ENCODE measurements at regions not wholly inside any gene's neighbourhood (a gene's known extent, or its start where the extent isn't known, plus 50 kb on each side); places are given as distances from the start of the nearest gene placed in this dataset.

DNA sequence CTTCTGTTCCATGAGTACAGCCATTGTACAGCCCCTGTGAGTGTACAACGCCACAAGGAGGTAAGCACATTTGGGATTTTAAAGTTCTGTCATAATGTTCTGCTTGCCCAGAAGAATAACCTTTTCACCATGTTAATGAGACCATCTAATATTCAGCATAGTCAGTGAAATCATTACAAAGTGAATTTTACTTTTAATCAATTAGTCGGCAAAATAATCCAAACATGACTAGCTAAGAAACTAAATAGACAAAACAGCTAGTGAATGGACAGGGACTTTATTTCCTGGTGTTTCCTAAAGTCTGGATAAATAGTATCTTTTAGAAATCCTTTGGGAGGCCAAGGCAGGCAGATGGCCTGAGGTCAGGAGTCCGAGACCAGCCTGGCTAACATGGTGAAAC, 69.0 kb upstream of the NRSN1 start:
- POLR2A ChIA-PET: no interaction called here
- no peaks in the 10 kb centered on the region for H3K9me3 ChIP-seq (ENCODE audit: control insufficient read depth in 1 of 2, insufficient read depth in 1 of 2, low read depth in 1 of 2, low read length in 2 of 2)
- TF ChIP-seq SP1 (IDR thresholded peaks at IDR 0.05; ENCODE audit: low read depth): no peak
- no peak for TF ChIP-seq JUND (IDR thresholded peaks at IDR 0.05)
- TF ChIP-seq, protein P1, sequence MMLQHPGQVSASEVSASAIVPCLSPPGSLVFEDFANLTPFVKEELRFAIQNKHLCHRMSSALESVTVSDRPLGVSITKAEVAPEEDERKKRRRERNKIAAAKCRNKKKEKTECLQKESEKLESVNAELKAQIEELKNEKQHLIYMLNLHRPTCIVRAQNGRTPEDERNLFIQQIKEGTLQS (IDR thresholded peaks at IDR 0.05): no peak
- no peak for TF ChIP-seq FOSL1 (IDR thresholded peaks at IDR 0.05; ENCODE audit: low read depth)
- TF ChIP-seq YY1 (IDR thresholded peaks at IDR 0.05; ENCODE audit: extremely low read depth, insufficient replicate concordance, low read depth, low read length): no peak
- TF ChIP-seq, protein P2, sequence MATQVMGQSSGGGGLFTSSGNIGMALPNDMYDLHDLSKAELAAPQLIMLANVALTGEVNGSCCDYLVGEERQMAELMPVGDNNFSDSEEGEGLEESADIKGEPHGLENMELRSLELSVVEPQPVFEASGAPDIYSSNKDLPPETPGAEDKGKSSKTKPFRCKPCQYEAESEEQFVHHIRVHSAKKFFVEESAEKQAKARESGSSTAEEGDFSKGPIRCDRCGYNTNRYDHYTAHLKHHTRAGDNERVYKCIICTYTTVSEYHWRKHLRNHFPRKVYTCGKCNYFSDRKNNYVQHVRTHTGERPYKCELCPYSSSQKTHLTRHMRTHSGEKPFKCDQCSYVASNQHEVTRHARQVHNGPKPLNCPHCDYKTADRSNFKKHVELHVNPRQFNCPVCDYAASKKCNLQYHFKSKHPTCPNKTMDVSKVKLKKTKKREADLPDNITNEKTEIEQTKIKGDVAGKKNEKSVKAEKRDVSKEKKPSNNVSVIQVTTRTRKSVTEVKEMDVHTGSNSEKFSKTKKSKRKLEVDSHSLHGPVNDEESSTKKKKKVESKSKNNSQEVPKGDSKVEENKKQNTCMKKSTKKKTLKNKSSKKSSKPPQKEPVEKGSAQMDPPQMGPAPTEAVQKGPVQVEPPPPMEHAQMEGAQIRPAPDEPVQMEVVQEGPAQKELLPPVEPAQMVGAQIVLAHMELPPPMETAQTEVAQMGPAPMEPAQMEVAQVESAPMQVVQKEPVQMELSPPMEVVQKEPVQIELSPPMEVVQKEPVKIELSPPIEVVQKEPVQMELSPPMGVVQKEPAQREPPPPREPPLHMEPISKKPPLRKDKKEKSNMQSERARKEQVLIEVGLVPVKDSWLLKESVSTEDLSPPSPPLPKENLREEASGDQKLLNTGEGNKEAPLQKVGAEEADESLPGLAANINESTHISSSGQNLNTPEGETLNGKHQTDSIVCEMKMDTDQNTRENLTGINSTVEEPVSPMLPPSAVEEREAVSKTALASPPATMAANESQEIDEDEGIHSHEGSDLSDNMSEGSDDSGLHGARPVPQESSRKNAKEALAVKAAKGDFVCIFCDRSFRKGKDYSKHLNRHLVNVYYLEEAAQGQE (IDR thresholded peaks at IDR 0.05; ENCODE audit: low read depth): no peak
- no peak for TF ChIP-seq EGR1 (IDR thresholded peaks at IDR 0.05; ENCODE audit: low read depth)
- TF ChIP-seq ZNF274 (IDR thresholded peaks at IDR 0.05; ENCODE audit: low read depth, low read length): no peak
- TF ChIP-seq POLR2A (IDR thresholded peaks at IDR 0.05; ENCODE audit: borderline replicate concordance, extremely low read depth, insufficient read depth, insufficient read length): no peak
- no peak for TF ChIP-seq EZH2 (IDR thresholded peaks at IDR 0.05)
- TF ChIP-seq RAD21 (IDR thresholded peaks at IDR 0.05; ENCODE audit: low read depth): no peak
- no peak overlapping the region for H3K4me2 ChIP-seq (ENCODE audit: low read length)
- DNase-seq (ENCODE audit: low read depth, low spot score) (no peak), ATAC-seq (no peak)
- no peaks in the 10 kb centered on the region for H3K79me2 ChIP-seq (ENCODE audit: insufficient read depth, low read length)
- no peak overlapping the region for H3K27ac ChIP-seq (ENCODE audit: low read depth, low read length)
- no peak overlapping the region for H3K9ac ChIP-seq (ENCODE audit: low read length)
- CTCF ChIA-PET: no interaction called here
- H2AFZ ChIP-seq (ENCODE audit: low read depth, low read length, poor library complexity, severe bottlenecking): no peak overlapping the region
- no peaks in the 10 kb centered on the region for H3K27me3 ChIP-seq (ENCODE audit: insufficient read depth, low read length)
- no peaks in the 10 kb centered on the region for H3K9me2 ChIP-seq (ENCODE audit: insufficient read depth)
- H3K36me3 ChIP-seq (ENCODE audit: control insufficient read depth in 1 of 2, insufficient read depth in 2 of 2, low read length in 2 of 2): no peaks in the 10 kb centered on the region
- RAD21 ChIA-PET (ENCODE audit: low non-redundant PET in 1 of 2, low total read pairs in 2 of 2, uncharacterized antibody in 2 of 2, unreplicated experiment in 2 of 2): no interaction called here
- no peak overlapping the region for H3K4me3 ChIP-seq (replicated peaks in 1 of 2; ENCODE audit: low read depth in 1 of 2, low read length in 2 of 2)
- no peaks in the 10 kb centered on the region for H3K4me1 ChIP-seq (ENCODE audit: control insufficient read depth in 1 of 2, insufficient read depth in 2 of 2, low read length in 2 of 2)
- intact Hi-C loops (cut with micrococcal nuclease): no loop called here
- H4K20me1 ChIP-seq (ENCODE audit: insufficient read depth): no peaks in the 10 kb centered on the region
- no TSS peak for BruUV-seq (replicated peaks)
